ENCODE measurements at regions not wholly inside any gene's neighbourhood (a gene's known extent, or its start where the extent isn't known, plus 50 kb on each side); places are given as distances from the start of the nearest gene placed in this dataset.

DNA sequence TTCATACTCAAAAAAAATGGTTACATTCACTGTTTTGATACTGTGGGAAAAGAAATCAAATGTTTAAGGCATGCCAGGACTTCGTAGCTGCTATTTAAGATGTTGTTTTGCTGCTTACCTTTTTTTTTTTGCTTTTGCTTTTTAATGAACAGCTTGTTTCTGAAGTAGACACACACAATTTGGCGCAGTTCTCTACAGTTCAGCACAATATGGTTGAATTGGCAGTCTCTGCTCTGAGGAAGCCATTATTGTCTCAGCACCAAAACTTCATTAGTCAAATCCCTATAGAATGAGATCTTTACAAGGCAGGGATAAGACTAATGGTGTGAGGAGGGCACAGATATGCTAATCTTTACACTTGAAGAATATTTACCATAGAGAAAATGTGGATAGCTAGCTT is 197.6 kb downstream of the SLITRK5 start:
- CTCF ChIA-PET, result interaction anchor here (0.6 kb wide), 1 partner anchor 101 kb away, joined by 3 read pairs; no protein-coding TSS in a partner anchor
- Histone ChIP-seq H3F3A (ENCODE audit: insufficient read depth, low read depth) (no peaks in the 10 kb centered on the region), H3K4me2 (no peak overlapping the region), H3K27me3 (ENCODE audit: insufficient read depth, low read depth) (no peaks in the 10 kb centered on the region), H3K9me3 (ENCODE audit: insufficient read depth, low read depth) (no peaks in the 10 kb centered on the region), H3K79me2 (ENCODE audit: low read depth) (no peaks in the 10 kb centered on the region), H3K27ac (no peak overlapping the region), H3K9me2 (ENCODE audit: insufficient read depth) (no peaks in the 10 kb centered on the region), H2AFZ (no peak overlapping the region), H3K4me3 (no peak overlapping the region), H3K36me3 (ENCODE audit: low read depth) (no peaks in the 10 kb centered on the region), H3K4me1 (replicated peaks; ENCODE audit: insufficient read depth) (no peaks in the 10 kb centered on the region), H4K20me1 (ENCODE audit: insufficient read depth) (no peaks in the 10 kb centered on the region)
- no peak for DNase-seq
- no peak for TF ChIP-seq CTCF (conservative IDR thresholded peaks at IDR 0.05)
- no peak for TF ChIP-seq EZH2 (IDR thresholded peaks at IDR 0.05; ENCODE audit: low read depth)
- BruUV-seq (replicated peaks), result no TSS peak
- intact Hi-C loops (cut with micrococcal nuclease; ENCODE audit: unreplicated experiment), result no loop called here
- POLR2A ChIA-PET (ENCODE audit: unreplicated experiment), result no interaction called here

GRCh38 chr13:87872813-87873212 is 201.6 kb downstream of the SLITRK5 start:
- Histone ChIP-seq H3F3A (ENCODE audit: insufficient read depth, low read depth) (no peaks in the 10 kb centered on the region), H3K4me2 (no peak overlapping the region), H3K27ac (no peak overlapping the region), H3K4me1 (replicated peaks; ENCODE audit: insufficient read depth) (no peaks in the 10 kb centered on the region), H3K4me3 (no peak overlapping the region), H2AFZ (no peak overlapping the region; the same call in 1 of the 2 replicates), H3K36me3 (ENCODE audit: low read depth) (no peaks in the 10 kb centered on the region), H3K27me3 (ENCODE audit: insufficient read depth, low read depth) (no peaks in the 10 kb centered on the region), H3K9me2 (ENCODE audit: insufficient read depth) (0 out of 2 replicates have a peak, but pooled peaks cover 5% of the 10 kb centered on the region), H4K20me1 (ENCODE audit: insufficient read depth) (no peaks in the 10 kb centered on the region), H3K9me3 (ENCODE audit: insufficient read depth, low read depth) (no peaks in the 10 kb centered on the region), H3K79me2 (ENCODE audit: low read depth) (no peaks in the 10 kb centered on the region)
- DNase-seq, result no peak
- TF ChIP-seq EZH2 (IDR thresholded peaks at IDR 0.05; ENCODE audit: low read depth), result no peak
- TF ChIP-seq CTCF (conservative IDR thresholded peaks at IDR 0.05), result no peak
- POLR2A ChIA-PET (ENCODE audit: unreplicated experiment), result no interaction called here
- CTCF ChIA-PET, result no interaction called here
- intact Hi-C loops (cut with micrococcal nuclease; ENCODE audit: unreplicated experiment), result no loop called here
- BruUV-seq (replicated peaks), result no TSS peak

DNA sequence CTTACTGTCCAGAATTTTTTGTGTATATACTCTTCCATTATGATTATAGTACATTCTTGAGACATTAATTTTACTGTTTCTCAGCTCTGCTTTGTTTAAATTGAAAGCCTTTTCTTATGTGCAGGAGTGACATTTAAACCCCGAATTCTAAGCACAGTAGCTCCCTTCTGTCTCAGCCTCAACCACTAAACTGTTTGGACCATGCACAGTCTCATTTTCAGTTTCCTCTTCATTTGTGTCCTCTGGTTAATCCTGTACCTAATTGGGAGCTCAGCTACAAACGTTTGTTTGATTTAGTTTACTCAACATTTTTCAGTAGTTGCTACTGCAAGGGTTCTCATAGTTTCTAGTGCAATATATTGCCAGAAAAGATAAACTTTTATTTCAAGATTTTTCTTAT is 206.3 kb downstream of the SLITRK5 start:
- ChIA-PET POLR2A (ENCODE audit: unreplicated experiment) (no interaction called here), CTCF (no interaction called here)
- no peaks in the 10 kb centered on the region for H4K20me1 ChIP-seq (ENCODE audit: insufficient read depth)
- H3K9me2 ChIP-seq (ENCODE audit: insufficient read depth), result 0 out of 2 replicates have a peak, but pooled peaks cover 5% of the 10 kb centered on the region
- H3K4me2 ChIP-seq, result no peak overlapping the region
- BruUV-seq (replicated peaks), result no TSS peak
- no peak overlapping the region for H3K27ac ChIP-seq
- H3F3A ChIP-seq (ENCODE audit: insufficient read depth, low read depth), result no peaks in the 10 kb centered on the region
- H3K4me1 ChIP-seq (replicated peaks; ENCODE audit: insufficient read depth), result no peaks in the 10 kb centered on the region
- H3K9me3 ChIP-seq (ENCODE audit: insufficient read depth, low read depth), result no peaks in the 10 kb centered on the region
- H3K79me2 ChIP-seq (ENCODE audit: low read depth), result no peaks in the 10 kb centered on the region
- no peak overlapping the region for H3K4me3 ChIP-seq
- intact Hi-C loops (cut with micrococcal nuclease; ENCODE audit: unreplicated experiment), result no loop called here
- no peak for DNase-seq
- H3K36me3 ChIP-seq (ENCODE audit: low read depth), result no peaks in the 10 kb centered on the region
- H3K27me3 ChIP-seq (ENCODE audit: insufficient read depth, low read depth), result no peaks in the 10 kb centered on the region
- H2AFZ ChIP-seq, result 0 out of 2 replicates have a peak overlapping the region, but pooled peaks have one; percentile 48
- TF ChIP-seq EZH2 (IDR thresholded peaks at IDR 0.05; ENCODE audit: low read depth), result no peak
- TF ChIP-seq CTCF (conservative IDR thresholded peaks at IDR 0.05), result no peak
